ENCODE measurements at regions not wholly inside any gene's neighbourhood (a gene's known extent, or its start where the extent isn't known, plus 50 kb on each side); places are given as distances from the start of the nearest gene placed in this dataset.
A peak's percentile ranks its signal among the peaks of the same experiment; 100 is the strongest.
"Not testable (repeated sequence)": the region's sequence is repeated elsewhere in the genome, so short reads cannot be mapped to it uniquely, and the experiment has no call there.

DNA sequence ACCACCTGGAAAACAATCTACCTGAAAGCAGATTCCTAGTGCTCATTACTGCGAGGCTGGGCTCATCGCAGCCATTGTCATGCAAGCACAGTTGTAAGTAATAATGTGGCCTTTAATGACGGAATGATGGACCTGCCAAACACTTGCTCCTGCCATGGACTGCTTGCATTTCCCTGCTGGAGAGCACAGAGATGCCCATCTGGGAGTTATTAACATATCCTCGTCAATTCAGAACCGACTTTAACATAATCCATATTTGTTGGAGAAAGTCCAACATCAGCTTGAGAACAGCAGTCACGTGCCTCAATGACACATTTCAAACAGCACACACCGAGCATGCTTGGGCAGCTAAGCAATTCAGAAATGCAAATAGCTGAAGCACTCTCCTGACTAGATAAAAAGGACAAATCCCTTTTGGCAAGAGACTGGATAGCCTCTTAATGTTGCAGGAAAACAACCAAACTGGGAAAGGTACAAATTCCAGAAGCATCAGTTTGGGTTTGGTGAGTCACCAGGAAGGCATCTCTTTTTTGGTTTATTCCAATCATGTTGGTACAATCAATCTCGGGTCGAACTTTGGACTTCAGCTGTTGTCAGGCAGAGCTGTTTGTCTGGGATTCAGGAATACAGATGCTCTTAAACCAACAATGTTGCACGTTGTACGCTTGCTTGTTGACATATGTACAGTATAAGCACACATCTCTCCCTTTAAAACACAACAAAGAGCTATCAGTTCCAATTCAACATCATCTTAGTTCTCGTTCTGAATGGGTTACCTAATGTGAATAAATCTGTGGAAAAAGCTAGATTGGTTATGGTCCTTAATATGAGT, 395.8 kb downstream of the LNPK start:
- DNase-seq: peak; percentile 94

- no peak for DNase-seq
These were observed 396.4 kb downstream of the LNPK start for GRCh38 chr2:175605640-175606009.

- no peak for DNase-seq
These were observed 400.1 kb downstream of the LNPK start for GRCh38 chr2:175601969-175602368.

- peak; percentile 67 for DNase-seq
These were observed 401.9 kb downstream of the LNPK start for GRCh38 chr2:175599966-175600831.

DNA sequence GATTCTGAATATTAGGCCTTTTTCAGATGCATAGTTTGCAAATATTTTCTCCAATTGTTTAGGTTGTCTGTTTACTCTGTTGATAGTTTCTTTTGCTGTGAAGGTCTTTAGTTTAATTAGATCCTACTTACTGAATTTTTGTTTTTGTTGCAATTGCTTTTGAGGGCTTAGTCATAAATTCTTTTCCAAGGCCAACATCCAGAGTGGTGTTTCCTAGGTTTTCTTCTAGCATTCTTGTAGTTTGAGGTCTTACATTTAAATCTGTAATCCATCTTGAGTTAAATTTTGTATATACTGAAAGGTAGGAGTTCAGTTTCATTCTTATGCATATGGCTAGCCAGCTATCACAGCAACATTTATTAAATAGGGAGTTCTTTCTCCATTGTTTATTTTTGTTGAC, 404.8 kb downstream of the LNPK start:
- no peak for DNase-seq

GRCh38 chr2:175595139-175595538, 406.9 kb downstream of the LNPK start:
- DNase-seq: no peak

- DNase-seq: not testable (repeated sequence)
These were observed 408.2 kb downstream of the LNPK start for GRCh38 chr2:175593686-175594525.

- not testable (repeated sequence) for DNase-seq
These were observed 406.7 kb upstream of the ATP5MC3 start for GRCh38 chr2:175588213-175588612.

DNA sequence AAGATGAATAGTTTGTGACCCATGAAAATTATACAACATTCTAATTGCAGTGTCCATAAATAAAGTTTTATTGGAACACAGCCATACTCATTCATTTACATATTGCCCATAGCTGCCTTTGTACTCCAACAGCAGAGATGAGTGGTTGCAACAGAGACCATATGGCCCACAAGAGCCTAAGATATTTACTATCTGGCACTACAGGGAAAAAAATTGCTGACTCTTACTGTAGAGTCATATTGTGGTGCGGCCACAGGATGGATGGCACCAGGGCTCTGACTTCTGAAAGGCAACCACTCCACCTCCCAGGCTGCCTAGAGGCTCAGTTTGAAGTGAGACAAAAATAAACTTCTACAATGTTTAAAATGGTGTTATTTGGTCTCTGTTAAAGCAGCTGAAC, 404.0 kb upstream of the ATP5MC3 start:
- no peak for DNase-seq

DNA sequence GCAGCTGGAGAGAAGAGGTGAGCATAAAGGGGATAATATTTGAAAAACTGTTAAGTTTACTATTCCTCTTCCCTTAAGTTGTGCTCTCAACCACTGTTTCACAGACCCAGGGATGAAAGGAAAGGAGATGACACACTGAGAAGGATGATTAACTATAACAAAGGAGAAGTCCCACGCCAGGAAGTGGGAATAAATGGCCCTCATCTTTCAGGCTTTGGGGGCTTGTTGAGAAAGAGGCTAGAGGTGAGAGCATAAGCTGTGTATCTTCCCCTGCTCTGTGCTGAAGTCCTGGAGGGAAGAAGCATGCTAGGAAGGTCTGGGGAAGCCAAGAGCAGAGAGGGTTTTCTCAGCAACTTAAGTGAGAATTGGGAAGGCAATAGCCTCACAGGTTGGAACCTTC, 399.1 kb upstream of the ATP5MC3 start:
- no peak for DNase-seq

DNA sequence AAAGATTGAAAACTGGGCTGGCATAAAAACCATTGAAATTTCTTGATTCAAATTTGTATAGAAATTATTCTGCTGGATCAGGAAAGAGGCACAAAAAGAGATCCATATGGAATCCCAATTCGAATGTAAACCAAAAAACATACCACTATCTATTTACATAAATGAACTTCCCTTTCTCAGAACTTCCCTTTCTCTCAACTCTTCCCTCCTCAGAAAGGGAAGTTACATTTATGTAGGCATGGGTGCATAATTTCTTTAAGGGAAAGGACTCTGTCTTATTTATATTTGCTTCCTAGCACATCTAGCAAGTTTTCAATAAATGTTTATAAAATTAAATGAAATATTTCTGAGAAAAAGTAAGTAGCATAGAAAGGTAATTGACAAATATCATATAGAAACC, 398.1 kb upstream of the ATP5MC3 start:
- no peak for DNase-seq

- no peak for DNase-seq
These were observed 396.0 kb upstream of the ATP5MC3 start for GRCh38 chr2:175577368-175577970.

DNA sequence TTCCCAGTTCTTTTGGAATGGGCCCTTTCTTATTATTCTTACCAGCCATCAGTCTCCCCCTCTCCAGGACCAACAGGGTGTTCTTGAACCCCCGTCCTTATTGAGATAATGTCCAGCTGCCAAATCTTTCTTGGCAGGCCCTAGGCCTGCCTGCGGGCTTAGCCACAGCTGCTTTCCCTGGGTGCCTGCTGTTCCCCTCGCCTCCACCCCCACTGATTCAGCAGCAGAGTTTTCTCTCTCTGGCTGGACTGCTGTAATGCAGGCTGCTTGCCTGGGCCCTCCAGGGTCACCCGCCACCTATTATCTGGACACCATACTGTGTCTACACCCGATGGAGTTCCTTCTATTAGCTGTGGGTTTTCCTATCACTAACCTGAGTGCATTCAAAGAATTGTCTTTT, 395.4 kb upstream of the ATP5MC3 start:
- no peak for DNase-seq

GRCh38 chr2:175576270-175576669, 394.8 kb upstream of the ATP5MC3 start:
- DNase-seq: no peak

- DNase-seq: peak; percentile 5
These were observed 394.1 kb upstream of the ATP5MC3 start for GRCh38 chr2:175575346-175576258.

GRCh38 chr2:175574069-175574468, 392.6 kb upstream of the ATP5MC3 start:
- DNase-seq: no peak

GRCh38 chr2:175571078-175571653, 389.7 kb upstream of the ATP5MC3 start:
- no peak for DNase-seq

DNA sequence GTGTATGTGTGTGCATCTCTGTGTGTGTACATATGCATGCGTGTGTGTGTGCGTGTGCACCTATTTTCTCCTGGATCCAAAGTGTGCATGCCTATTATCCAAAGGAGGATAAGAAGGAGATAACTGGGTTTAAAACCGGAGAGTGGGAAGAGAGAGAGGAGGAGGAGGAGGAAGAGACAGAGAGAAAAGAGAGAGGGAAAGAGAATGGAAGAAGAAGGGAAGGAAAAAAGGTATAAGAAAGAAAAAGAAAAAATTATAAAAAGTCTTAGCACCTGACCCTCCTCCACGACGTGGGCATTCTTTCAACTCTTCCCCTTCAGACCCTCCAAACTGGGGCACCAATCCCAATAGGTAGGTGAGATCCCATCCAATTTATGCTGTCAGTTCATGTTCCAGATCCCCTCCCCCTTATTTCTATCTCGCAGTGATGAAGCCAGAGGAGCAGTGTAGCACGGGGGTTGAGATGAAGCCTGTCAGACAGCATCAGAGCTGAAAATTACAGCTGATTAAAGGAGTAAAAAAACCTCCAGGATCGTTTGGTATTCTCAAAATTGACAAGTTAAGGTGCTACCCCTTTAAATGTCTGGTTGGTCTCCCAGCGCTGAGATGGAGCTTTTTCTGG, 386.7 kb upstream of the ATP5MC3 start:
- no peak for DNase-seq

GRCh38 chr2:175567435-175568061, 386.0 kb upstream of the ATP5MC3 start:
- DNase-seq: no peak

Data from skin of body (tissue), 1 donor.